ENCODE measurements at regions not wholly inside any gene's neighbourhood (a gene's known extent, or its start where the extent isn't known, plus 50 kb on each side); places are given as distances from the start of the nearest gene placed in this dataset.
A peak's percentile ranks its signal among the peaks of the same experiment; 100 is the strongest.

DNA sequence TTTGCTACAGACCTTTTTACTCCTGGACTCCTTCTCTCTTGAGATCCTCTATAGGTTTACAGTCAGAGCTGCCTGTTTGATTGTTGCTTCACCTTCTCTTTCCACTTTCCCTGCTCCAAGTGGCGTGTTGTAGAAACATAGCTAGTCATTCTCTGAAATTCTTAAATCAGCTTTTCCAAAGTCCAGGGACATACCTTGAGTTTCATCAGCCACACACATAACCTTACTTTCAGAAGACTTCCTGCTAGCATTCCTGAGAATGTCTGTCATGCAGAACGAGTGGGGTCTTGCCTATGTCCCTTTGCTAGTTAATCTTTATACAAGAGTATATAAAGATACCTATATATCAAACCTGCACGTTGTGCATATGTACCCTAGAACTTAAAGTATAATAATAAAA is 230.3 kb upstream of the ZNF462 start:
- H3K27ac ChIP-seq, result no peak overlapping the region
- H3K36me3 ChIP-seq (ENCODE audit: control insufficient read depth, insufficient read depth, low read length), result no peaks in the 10 kb centered on the region
- no peaks in the 10 kb centered on the region for H3K79me2 ChIP-seq
- H3K4me2 ChIP-seq (ENCODE audit: low read length), result no peak overlapping the region
- no peaks in the 10 kb centered on the region for H3K9me3 ChIP-seq (ENCODE audit: control insufficient read depth, low read length)
- no peaks in the 10 kb centered on the region for H3K27me3 ChIP-seq (ENCODE audit: control insufficient read depth, insufficient read depth, low read length)
- TF ChIP-seq, protein P1, sequence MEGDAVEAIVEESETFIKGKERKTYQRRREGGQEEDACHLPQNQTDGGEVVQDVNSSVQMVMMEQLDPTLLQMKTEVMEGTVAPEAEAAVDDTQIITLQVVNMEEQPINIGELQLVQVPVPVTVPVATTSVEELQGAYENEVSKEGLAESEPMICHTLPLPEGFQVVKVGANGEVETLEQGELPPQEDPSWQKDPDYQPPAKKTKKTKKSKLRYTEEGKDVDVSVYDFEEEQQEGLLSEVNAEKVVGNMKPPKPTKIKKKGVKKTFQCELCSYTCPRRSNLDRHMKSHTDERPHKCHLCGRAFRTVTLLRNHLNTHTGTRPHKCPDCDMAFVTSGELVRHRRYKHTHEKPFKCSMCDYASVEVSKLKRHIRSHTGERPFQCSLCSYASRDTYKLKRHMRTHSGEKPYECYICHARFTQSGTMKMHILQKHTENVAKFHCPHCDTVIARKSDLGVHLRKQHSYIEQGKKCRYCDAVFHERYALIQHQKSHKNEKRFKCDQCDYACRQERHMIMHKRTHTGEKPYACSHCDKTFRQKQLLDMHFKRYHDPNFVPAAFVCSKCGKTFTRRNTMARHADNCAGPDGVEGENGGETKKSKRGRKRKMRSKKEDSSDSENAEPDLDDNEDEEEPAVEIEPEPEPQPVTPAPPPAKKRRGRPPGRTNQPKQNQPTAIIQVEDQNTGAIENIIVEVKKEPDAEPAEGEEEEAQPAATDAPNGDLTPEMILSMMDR (IDR thresholded peaks at IDR 0.05), result no peak
- no peak overlapping the region for H2AFZ ChIP-seq
- H3K9ac ChIP-seq, result no peak overlapping the region
- H3K4me3 ChIP-seq (ENCODE audit: low read depth, low read length), result no peak overlapping the region
- H3K4me1 ChIP-seq, result no peaks in the 10 kb centered on the region

GRCh38 chr9:106634183-106634582 is 228.8 kb upstream of the ZNF462 start:
- Histone ChIP-seq H2AFZ (no peak overlapping the region), H3K9ac (no peak overlapping the region), H3K79me2 (no peaks in the 10 kb centered on the region), H3K9me3 (ENCODE audit: control insufficient read depth, low read length) (no peaks in the 10 kb centered on the region), H3K4me2 (ENCODE audit: low read length) (no peak overlapping the region), H3K27ac (no peak overlapping the region), H3K36me3 (ENCODE audit: control insufficient read depth, insufficient read depth, low read length) (no peaks in the 10 kb centered on the region), H3K27me3 (ENCODE audit: control insufficient read depth, insufficient read depth, low read length) (no peaks in the 10 kb centered on the region), H3K4me1 (no peaks in the 10 kb centered on the region), H3K4me3 (ENCODE audit: low read depth, low read length) (no peak overlapping the region)
- TF ChIP-seq, protein P1 (IDR thresholded peaks at IDR 0.05), result no peak

GRCh38 chr9:106634641-106635040 is 228.3 kb upstream of the ZNF462 start:
- TF ChIP-seq, protein P1 (IDR thresholded peaks at IDR 0.05), result no peak
- no peaks in the 10 kb centered on the region for H3K4me1 ChIP-seq
- H3K4me2 ChIP-seq (ENCODE audit: low read length), result no peak overlapping the region
- no peak overlapping the region for H3K9ac ChIP-seq
- no peaks in the 10 kb centered on the region for H3K27me3 ChIP-seq (ENCODE audit: control insufficient read depth, insufficient read depth, low read length)
- no peak overlapping the region for H3K27ac ChIP-seq
- H3K79me2 ChIP-seq, result no peaks in the 10 kb centered on the region
- no peaks in the 10 kb centered on the region for H3K9me3 ChIP-seq (ENCODE audit: control insufficient read depth, low read length)
- H3K36me3 ChIP-seq (ENCODE audit: control insufficient read depth, insufficient read depth, low read length), result no peaks in the 10 kb centered on the region
- H2AFZ ChIP-seq, result no peak overlapping the region
- H3K4me3 ChIP-seq (ENCODE audit: low read depth, low read length), result no peak overlapping the region

DNA sequence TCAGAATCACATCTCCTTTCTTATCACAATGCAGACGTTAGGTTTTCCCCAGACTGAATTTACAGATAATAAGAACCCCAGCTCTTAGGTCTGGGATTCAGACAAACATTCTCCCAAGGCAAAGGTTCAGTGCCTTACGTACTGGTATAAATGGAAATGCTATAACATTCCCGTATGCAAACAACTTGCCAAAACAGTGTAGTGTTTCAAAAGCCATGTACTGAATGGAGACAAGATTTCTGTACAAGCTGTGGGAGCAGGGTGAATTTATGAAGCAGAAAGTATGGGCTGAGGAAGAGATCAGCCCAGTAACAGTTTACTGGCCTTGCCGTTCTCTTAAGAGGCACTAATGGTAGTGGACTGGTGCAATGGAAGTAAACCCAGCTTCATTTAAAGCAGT is 225.5 kb upstream of the ZNF462 start:
- H3K79me2 ChIP-seq, result no peaks in the 10 kb centered on the region
- H2AFZ ChIP-seq, result no peak overlapping the region
- H3K9ac ChIP-seq, result no peak overlapping the region
- H3K36me3 ChIP-seq (ENCODE audit: control insufficient read depth, insufficient read depth, low read length), result no peaks in the 10 kb centered on the region
- H3K27ac ChIP-seq, result no peak overlapping the region
- H3K27me3 ChIP-seq (ENCODE audit: control insufficient read depth, insufficient read depth, low read length), result no peaks in the 10 kb centered on the region
- TF ChIP-seq, protein P1 (IDR thresholded peaks at IDR 0.05), result no peak
- no peak overlapping the region for H3K4me3 ChIP-seq (ENCODE audit: low read depth, low read length)
- H3K9me3 ChIP-seq (ENCODE audit: control insufficient read depth, low read length), result no peaks in the 10 kb centered on the region
- H3K4me2 ChIP-seq (ENCODE audit: low read length), result no peak overlapping the region
- H3K4me1 ChIP-seq, result no peaks in the 10 kb centered on the region

- Histone ChIP-seq H3K27ac (no peak overlapping the region), H3K79me2 (no peaks in the 10 kb centered on the region)
Observed at GRCh38 chr9:106639873-106640568, 222.9 kb upstream of the ZNF462 start.

More at GRCh38 chr9:106639873-106640568, 222.9 kb upstream of the ZNF462 start:
- Histone ChIP-seq H3K4me2 (ENCODE audit: low read length) (peak overlapping the region; percentile 24), H3K4me1 (no peaks in the 10 kb centered on the region), H3K36me3 (ENCODE audit: control insufficient read depth, insufficient read depth, low read length) (no peaks in the 10 kb centered on the region), H3K4me3 (ENCODE audit: low read depth, low read length) (no peak overlapping the region), H2AFZ (no peak overlapping the region), H3K27me3 (ENCODE audit: control insufficient read depth, insufficient read depth, low read length) (no peaks in the 10 kb centered on the region), H3K9me3 (ENCODE audit: control insufficient read depth, low read length) (no peaks in the 10 kb centered on the region), H3K9ac (no peak overlapping the region)
- TF ChIP-seq, protein P1 (IDR thresholded peaks at IDR 0.05), result no peak

All from parathyroid adenoma (tissue), 2 donors.